ENCODE measurements at regions not wholly inside any gene's neighbourhood (a gene's known extent, or its start where the extent isn't known, plus 50 kb on each side); places are given as distances from the start of the nearest gene placed in this dataset.

DNA sequence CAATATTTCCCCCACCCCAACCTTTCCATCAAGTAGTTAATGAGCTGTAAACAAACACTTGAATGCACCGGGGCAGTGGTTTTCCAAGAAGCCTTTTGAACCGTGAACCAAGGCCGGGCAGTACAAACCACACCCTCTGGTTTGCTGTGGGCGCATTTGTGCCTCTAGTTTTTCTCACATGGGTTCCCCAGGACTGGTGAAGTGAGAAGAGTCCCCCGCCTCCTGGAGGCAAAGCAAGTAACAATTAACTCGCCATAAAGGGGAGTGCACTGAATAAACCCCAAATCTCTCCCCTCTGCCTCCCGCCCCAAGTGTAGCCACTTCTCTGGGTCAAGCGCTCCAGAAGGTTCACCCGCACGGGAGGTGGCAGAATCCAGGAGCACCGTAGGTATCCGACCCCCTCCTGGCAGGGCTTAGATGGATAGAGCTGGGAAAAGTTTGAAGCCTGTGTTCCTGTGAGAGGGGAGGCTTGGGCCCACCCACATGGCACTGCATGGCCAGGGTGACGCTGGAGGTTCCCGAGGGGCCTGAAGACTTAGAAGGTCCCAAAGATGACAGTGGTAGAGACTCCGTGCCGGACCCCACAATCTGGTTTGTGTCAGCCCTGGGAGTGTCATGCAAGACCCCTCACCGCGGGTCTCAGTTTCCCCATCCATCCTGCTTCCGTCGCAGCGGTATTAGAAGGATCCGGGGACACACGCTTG lies 182.2 kb downstream of the SMAD2 start:
- Histone ChIP-seq H3K4me3 (replicated peaks in 1 of 3; ENCODE audit: low read depth in 2 of 3, low read length in 3 of 3) (no peak overlapping the region), H3K9me3 (replicated peaks in 1 of 2; ENCODE audit: control insufficient read depth in 1 of 2, insufficient read depth in 1 of 2, low read length in 2 of 2) (no peaks in the 10 kb centered on the region), H3K4me1 (ENCODE audit: control insufficient read depth in 1 of 2, insufficient read depth in 2 of 2, low read length in 2 of 2) (peaks cover 0 to 3% of the 10 kb centered on the region in 2 donors), H2AFZ (ENCODE audit: insufficient read depth, low read depth, low read length, poor library complexity, severe bottlenecking) (no peak overlapping the region), H3K36me3 (replicated peaks in 1 of 2; ENCODE audit: control insufficient read depth in 1 of 2, insufficient read depth in 2 of 2, low read length in 2 of 2) (no peaks in the 10 kb centered on the region), H3K4me2 (replicated peaks; ENCODE audit: extremely low read depth, low read length, poor library complexity, severe bottlenecking) (peak overlapping the region; percentile 60), H3K27ac (ENCODE audit: low read depth in 1 of 2, low read length in 2 of 2) (no peak overlapping the region), H3K9ac (ENCODE audit: insufficient read depth, low read length, poor library complexity, severe bottlenecking) (no peak overlapping the region), H3K79me2 (ENCODE audit: insufficient read depth, low read length) (no peaks in the 10 kb centered on the region), H4K20me1 (ENCODE audit: insufficient read depth, low read length) (no peaks in the 10 kb centered on the region), H3K27me3 (ENCODE audit: control insufficient read depth in 2 of 2, insufficient read depth in 2 of 2, low read length in 2 of 2) (peaks cover 0 to 13% of the 10 kb centered on the region in 2 donors)
- H3K27me3 Mint-ChIP-seq (ENCODE audit: low read depth in 3 of 3): peaks cover 12 to 35% (median 18%) of the 10 kb centered on the region in 3 donors
- H3K27ac Mint-ChIP-seq: no peak overlapping the region
- peaks cover 0 to 2% (median 0%) of the 10 kb centered on the region in 7 donors for H3K9me3 Mint-ChIP-seq
- no peaks in the 10 kb centered on the region for H3K36me3 Mint-ChIP-seq
- TF ChIP-seq, protein P1, sequence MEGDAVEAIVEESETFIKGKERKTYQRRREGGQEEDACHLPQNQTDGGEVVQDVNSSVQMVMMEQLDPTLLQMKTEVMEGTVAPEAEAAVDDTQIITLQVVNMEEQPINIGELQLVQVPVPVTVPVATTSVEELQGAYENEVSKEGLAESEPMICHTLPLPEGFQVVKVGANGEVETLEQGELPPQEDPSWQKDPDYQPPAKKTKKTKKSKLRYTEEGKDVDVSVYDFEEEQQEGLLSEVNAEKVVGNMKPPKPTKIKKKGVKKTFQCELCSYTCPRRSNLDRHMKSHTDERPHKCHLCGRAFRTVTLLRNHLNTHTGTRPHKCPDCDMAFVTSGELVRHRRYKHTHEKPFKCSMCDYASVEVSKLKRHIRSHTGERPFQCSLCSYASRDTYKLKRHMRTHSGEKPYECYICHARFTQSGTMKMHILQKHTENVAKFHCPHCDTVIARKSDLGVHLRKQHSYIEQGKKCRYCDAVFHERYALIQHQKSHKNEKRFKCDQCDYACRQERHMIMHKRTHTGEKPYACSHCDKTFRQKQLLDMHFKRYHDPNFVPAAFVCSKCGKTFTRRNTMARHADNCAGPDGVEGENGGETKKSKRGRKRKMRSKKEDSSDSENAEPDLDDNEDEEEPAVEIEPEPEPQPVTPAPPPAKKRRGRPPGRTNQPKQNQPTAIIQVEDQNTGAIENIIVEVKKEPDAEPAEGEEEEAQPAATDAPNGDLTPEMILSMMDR (IDR thresholded peaks at IDR 0.05): no peak
- no peak for DNase-seq
- intact Hi-C loops (cut with micrococcal nuclease): loop anchor here in 1 of 2 donors (5.0 kb wide), 1 partner anchor 646 kb away; no protein-coding TSS in a partner anchor
- 82% methylated on average over 22 of the region's 23 CpGs for WGBS (ENCODE audit: insufficient coverage)
- peak overlapping the region; percentile 27 to 55 for H3K4me3 Mint-ChIP-seq
- peaks cover 6% of the 10 kb centered on the region for H3K4me1 Mint-ChIP-seq

DNA sequence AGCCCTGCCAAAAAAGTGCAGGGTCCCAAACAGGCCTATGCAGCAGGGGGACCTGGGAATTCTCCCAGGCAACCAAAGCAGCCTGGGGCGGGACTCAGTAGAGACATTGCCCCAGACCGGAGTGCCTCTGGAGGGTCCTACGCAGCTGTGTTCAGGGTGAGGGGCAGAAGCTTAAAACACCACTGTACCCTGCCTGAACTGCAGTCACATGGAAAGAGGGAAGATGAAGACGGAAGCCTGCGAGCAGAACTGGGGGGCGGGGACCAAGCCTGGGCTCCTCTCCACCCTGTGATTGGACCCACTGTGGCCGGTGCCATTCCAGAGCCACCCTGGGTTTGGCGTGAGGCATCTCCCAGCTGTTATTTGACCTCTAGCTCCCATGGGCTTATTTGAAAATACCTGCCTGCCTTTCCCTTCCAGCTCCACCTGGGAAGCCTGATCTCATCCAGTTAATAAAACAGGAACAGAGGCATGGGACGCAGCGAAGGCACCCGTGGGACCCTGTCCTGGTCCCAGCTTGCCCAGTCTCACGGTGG lies 183.1 kb downstream of the SMAD2 start:
- H3K36me3 Mint-ChIP-seq: no peaks in the 10 kb centered on the region
- H3K4me3 ChIP-seq (replicated peaks in 1 of 3; ENCODE audit: low read depth in 2 of 3, low read length in 3 of 3): no peak overlapping the region
- WGBS (ENCODE audit: insufficient coverage): 98% methylated on average over 11 of the region's 12 CpGs
- H3K9ac ChIP-seq (ENCODE audit: insufficient read depth, low read length, poor library complexity, severe bottlenecking): no peak overlapping the region
- no peak overlapping the region for H2AFZ ChIP-seq (ENCODE audit: insufficient read depth, low read depth, low read length, poor library complexity, severe bottlenecking)
- no peak overlapping the region for H3K4me2 ChIP-seq (replicated peaks; ENCODE audit: extremely low read depth, low read length, poor library complexity, severe bottlenecking)
- H3K27ac ChIP-seq (ENCODE audit: low read depth in 1 of 2, low read length in 2 of 2): no peak overlapping the region
- H3K36me3 ChIP-seq (replicated peaks in 1 of 2; ENCODE audit: control insufficient read depth in 1 of 2, insufficient read depth in 2 of 2, low read length in 2 of 2): no peaks in the 10 kb centered on the region
- H3K4me1 Mint-ChIP-seq: peaks cover 6% of the 10 kb centered on the region
- intact Hi-C loops (cut with micrococcal nuclease): loop anchor here in 1 of 2 donors (5.0 kb wide), 1 partner anchor 645 kb away; no protein-coding TSS in a partner anchor
- no peaks in the 10 kb centered on the region for H3K9me3 ChIP-seq (replicated peaks in 1 of 2; ENCODE audit: control insufficient read depth in 1 of 2, insufficient read depth in 1 of 2, low read length in 2 of 2)
- no peak for DNase-seq
- H3K4me3 Mint-ChIP-seq: no peak overlapping the region
- no peaks in the 10 kb centered on the region for H3K79me2 ChIP-seq (ENCODE audit: insufficient read depth, low read length)
- no peaks in the 10 kb centered on the region for H4K20me1 ChIP-seq (ENCODE audit: insufficient read depth, low read length)
- peaks cover 0 to 16% of the 10 kb centered on the region in 2 donors for H3K27me3 ChIP-seq (ENCODE audit: control insufficient read depth in 2 of 2, insufficient read depth in 2 of 2, low read length in 2 of 2)
- H3K27ac Mint-ChIP-seq: no peak overlapping the region
- H3K9me3 Mint-ChIP-seq: peaks cover 0 to 2% (median 0%) of the 10 kb centered on the region in 7 donors
- H3K27me3 Mint-ChIP-seq (ENCODE audit: low read depth in 3 of 3): peaks cover 12 to 39% (median 18%) of the 10 kb centered on the region in 3 donors
- H3K4me1 ChIP-seq (ENCODE audit: control insufficient read depth in 1 of 2, insufficient read depth in 2 of 2, low read length in 2 of 2): peaks cover 0 to 3% of the 10 kb centered on the region in 2 donors
- TF ChIP-seq, protein P1 (IDR thresholded peaks at IDR 0.05): no peak
